Erythroblast (primary cell): ENCODE measurements at regions not wholly inside any gene's neighbourhood (a gene's known extent, or its start where the extent isn't known, plus 50 kb on each side); places are given as distances from the start of the nearest gene placed in this dataset.

Experiments
- GATA1 ChIP-seq: IDR thresholded peaks from 2 replicates; pipeline ENCODE4 v1.6.1; 2011; ENCODE audit warnings: low read depth, mild to moderate bottlenecking, control low read depth, low read length, moderate library complexity
- POLR2A ChIP-seq: IDR thresholded peaks from 2 replicates; pipeline ENCODE4 v1.6.1; 2011; ENCODE audit warnings: mild to moderate bottlenecking, low read length

GRCh38 chr17:71063559-71063958, 894.2 kb downstream of the KCNJ2 start:
- no peak for TF ChIP-seq POLR2A
- TF ChIP-seq GATA1: no peak
